ENCODE measurements at regions not wholly inside any gene's neighbourhood (a gene's known extent, or its start where the extent isn't known, plus 50 kb on each side); places are given as distances from the start of the nearest gene placed in this dataset.
"Not testable (repeated sequence)": the region's sequence is repeated elsewhere in the genome, so short reads cannot be mapped to it uniquely, and the experiment has no call there.

DNA sequence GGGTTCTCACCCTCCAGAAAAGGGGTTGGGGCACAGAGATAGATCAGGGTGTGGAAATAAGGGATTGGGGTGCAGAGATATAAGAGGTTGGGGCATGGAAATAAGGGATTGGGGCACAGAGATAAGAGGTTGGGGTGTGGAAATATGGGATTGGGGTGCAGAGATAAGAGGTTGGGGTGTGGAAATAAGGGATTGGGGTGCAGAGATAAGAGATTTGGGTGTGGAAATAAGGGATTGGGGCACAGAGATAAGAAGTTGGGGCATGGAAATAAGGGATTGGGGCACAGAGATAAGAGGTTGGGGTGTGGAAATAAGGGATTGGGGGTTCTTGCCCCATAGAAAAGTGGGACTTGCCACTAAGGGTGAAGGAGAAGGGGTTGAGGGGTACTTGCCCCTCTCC, 204.5 kb upstream of the TRPC7 start:
- TF ChIP-seq CREB5 (CRISPR knock-in tag; IDR thresholded peaks at IDR 0.05; ENCODE audit: low read depth); ARNTL (CRISPR knock-in tag; IDR thresholded peaks at IDR 0.05; ENCODE audit: borderline replicate concordance, low read depth): not testable (repeated sequence)

Measured in SK-N-SH treated with all-trans-retinoic acid at 6 μM for 48 hours (cell line).